ENCODE measurements at regions not wholly inside any gene's neighbourhood (a gene's known extent, or its start where the extent isn't known, plus 50 kb on each side); places are given as distances from the start of the nearest gene placed in this dataset.

DNA sequence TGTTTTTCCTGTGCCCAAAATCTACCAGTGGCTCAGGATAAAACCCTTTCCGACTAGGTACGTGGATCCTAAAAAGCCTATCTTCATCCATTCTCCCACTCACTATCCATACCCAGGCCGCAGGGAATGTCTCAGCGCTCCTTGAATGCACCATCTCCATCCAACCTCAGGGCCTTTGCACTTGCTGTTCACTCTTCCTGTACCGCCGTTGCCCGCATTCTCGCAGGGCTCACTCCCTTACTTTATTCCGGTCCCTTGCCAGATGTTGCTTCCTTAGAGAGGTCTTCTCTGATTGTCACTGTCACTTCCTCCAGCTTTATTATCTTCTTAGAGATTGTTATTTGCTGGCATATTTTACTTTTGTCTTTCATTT is 93.3 kb upstream of the ZNF536 start:
- TF ChIP-seq, protein P1, sequence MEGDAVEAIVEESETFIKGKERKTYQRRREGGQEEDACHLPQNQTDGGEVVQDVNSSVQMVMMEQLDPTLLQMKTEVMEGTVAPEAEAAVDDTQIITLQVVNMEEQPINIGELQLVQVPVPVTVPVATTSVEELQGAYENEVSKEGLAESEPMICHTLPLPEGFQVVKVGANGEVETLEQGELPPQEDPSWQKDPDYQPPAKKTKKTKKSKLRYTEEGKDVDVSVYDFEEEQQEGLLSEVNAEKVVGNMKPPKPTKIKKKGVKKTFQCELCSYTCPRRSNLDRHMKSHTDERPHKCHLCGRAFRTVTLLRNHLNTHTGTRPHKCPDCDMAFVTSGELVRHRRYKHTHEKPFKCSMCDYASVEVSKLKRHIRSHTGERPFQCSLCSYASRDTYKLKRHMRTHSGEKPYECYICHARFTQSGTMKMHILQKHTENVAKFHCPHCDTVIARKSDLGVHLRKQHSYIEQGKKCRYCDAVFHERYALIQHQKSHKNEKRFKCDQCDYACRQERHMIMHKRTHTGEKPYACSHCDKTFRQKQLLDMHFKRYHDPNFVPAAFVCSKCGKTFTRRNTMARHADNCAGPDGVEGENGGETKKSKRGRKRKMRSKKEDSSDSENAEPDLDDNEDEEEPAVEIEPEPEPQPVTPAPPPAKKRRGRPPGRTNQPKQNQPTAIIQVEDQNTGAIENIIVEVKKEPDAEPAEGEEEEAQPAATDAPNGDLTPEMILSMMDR (conservative IDR thresholded peaks at IDR 0.05) = no peak
- TF ChIP-seq EZH2 (IDR thresholded peaks at IDR 0.05; ENCODE audit: low read depth) = no peak
